ENCODE measurements at regions not wholly inside any gene's neighbourhood (a gene's known extent, or its start where the extent isn't known, plus 50 kb on each side); places are given as distances from the start of the nearest gene placed in this dataset.

DNA sequence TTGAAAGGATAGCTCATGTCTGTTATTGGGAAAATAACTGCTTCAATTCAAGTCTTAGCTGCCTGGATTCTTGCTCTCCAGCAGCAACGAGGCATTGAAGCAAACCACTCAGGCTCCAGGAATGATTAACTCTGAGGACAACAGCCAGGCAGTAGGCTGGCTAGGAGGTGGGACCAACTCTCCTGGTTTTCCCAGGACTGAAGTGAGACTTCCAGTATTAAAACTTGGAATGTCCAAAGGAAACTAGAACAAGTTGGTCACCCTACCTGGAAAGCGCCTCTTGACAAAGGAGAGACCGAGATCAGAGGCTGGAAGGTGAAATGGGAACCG is 100.7 kb downstream of the SALL1 start:
- DNase-seq (ENCODE audit: low read depth) = no peak
- TF ChIP-seq, protein P1, sequence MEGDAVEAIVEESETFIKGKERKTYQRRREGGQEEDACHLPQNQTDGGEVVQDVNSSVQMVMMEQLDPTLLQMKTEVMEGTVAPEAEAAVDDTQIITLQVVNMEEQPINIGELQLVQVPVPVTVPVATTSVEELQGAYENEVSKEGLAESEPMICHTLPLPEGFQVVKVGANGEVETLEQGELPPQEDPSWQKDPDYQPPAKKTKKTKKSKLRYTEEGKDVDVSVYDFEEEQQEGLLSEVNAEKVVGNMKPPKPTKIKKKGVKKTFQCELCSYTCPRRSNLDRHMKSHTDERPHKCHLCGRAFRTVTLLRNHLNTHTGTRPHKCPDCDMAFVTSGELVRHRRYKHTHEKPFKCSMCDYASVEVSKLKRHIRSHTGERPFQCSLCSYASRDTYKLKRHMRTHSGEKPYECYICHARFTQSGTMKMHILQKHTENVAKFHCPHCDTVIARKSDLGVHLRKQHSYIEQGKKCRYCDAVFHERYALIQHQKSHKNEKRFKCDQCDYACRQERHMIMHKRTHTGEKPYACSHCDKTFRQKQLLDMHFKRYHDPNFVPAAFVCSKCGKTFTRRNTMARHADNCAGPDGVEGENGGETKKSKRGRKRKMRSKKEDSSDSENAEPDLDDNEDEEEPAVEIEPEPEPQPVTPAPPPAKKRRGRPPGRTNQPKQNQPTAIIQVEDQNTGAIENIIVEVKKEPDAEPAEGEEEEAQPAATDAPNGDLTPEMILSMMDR (IDR thresholded peaks at IDR 0.05; ENCODE audit: insufficient read depth, low read depth, low read length, missing control alignments) = no peak
- H3K4me3 ChIP-seq (ENCODE audit: low read depth, low read length) = no peak overlapping the region

DNA sequence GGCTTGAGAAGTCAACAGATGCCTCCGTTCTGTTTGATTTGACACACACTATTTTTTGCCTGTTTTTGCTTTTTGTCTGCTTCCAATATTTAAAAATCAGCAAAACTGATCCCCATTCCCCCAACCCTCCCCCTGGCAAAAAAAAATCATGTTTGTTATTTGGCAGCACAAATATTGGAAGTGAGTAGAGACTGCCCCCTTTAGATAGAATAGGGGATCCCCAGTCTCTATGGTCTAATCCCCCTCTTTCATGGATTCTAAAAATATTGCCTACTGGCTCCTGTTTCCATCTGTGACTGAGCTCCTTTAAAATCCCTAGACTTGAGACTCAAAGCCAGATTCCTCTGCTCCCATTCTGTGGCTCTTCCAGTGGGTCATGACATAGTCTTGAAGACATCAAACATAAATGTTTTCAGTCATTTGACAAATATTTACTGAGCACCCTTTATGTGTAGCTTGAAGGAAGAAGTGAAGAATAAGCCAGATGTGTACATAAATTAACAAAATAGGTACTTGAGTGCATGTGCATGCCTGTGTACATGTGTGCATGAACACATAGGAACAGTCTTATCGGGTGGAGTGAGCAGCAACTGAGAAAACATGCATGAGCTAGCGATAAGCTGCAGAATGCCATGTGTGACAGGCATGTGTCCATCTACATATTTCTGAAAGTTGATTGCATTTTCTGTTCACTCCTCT is 101.2 kb downstream of the SALL1 start:
- no peak overlapping the region for H3K4me3 ChIP-seq (ENCODE audit: low read depth, low read length)
- TF ChIP-seq, protein P1 (IDR thresholded peaks at IDR 0.05; ENCODE audit: insufficient read depth, low read depth, low read length, missing control alignments) = no peak
- DNase-seq (ENCODE audit: low read depth) = no peak

DNA sequence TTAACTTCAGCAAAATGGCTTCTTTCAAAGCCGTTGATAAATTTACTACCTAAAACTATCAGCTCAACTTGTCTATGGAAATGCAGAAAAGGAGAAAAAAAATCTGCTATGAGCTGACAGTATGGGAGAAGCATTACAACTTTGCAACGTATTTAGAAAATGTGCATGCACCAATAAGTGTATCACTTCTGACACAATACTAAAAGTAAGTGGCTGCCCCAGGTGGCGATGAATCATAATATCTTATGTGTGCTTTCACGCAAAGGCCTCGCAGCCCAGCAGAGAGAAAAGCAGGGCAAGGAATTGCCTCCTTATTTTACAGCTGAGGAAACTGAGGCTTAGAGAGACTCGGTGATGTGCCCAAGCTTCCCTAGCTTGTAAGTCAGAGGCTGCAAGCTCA is 101.8 kb downstream of the SALL1 start:
- no peak for DNase-seq (ENCODE audit: low read depth)
- no peak overlapping the region for H3K4me3 ChIP-seq (ENCODE audit: low read depth, low read length)
- TF ChIP-seq, protein P1 (IDR thresholded peaks at IDR 0.05; ENCODE audit: insufficient read depth, low read depth, low read length, missing control alignments) = no peak

DNA sequence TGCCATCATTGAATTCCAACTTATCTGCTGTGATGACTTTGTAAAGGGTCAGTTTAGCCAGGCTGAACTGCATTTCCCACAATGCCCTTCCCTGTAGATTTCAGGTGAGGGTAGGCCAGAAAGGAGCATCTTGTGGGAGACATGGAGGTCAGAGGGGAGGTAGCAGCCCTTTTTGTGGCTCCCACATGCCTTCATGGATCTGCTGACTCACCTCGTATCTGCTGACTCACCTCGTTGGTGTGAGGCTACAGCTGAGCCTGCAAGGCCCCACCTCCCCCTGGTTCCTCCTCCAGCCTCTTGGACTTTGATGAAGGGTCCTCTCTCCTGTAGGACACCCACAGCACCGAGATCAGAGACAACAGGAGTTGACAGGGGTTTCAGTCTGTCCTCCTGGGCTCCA is 102.5 kb downstream of the SALL1 start:
- TF ChIP-seq, protein P1 (IDR thresholded peaks at IDR 0.05; ENCODE audit: insufficient read depth, low read depth, low read length, missing control alignments) = no peak
- no peak overlapping the region for H3K4me3 ChIP-seq (ENCODE audit: low read depth, low read length)
- no peak for DNase-seq (ENCODE audit: low read depth)

DNA sequence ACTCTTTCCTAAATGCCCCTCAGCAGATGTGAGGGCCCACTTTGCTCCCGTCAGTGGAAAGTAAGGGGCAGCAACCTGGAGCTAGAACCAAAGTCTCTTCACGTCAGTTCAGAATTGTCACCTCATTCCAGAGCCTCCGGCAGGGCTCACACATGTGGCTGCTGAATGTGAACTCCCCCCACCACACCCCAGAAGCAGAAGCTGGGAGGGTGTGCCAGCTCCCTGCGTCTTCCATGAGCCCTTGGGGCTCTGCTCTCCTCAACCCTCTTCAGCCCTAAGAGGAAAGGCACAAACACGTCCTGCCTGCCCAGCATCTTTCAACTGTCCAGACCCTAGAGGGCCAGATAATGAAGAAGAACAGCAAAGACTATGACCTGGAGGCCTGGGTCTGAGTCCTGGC is 105.3 kb downstream of the SALL1 start:
- TF ChIP-seq, protein P1 (IDR thresholded peaks at IDR 0.05; ENCODE audit: insufficient read depth, low read depth, low read length, missing control alignments) = no peak
- H3K4me3 ChIP-seq (ENCODE audit: low read depth, low read length) = no peak overlapping the region
- DNase-seq (ENCODE audit: low read depth) = no peak

- H3K4me3 ChIP-seq (ENCODE audit: low read depth, low read length) = no peak overlapping the region
- DNase-seq (ENCODE audit: low read depth) = no peak
- TF ChIP-seq, protein P1 (IDR thresholded peaks at IDR 0.05; ENCODE audit: insufficient read depth, low read depth, low read length, missing control alignments) = no peak
Measured at GRCh38 chr16:51045186-51045585, 105.9 kb downstream of the SALL1 start.

- TF ChIP-seq, protein P1 (IDR thresholded peaks at IDR 0.05; ENCODE audit: insufficient read depth, low read depth, low read length, missing control alignments) = no peak
- no peak for DNase-seq (ENCODE audit: low read depth)
- H3K4me3 ChIP-seq (ENCODE audit: low read depth, low read length) = no peak overlapping the region
Measured at GRCh38 chr16:51041546-51041945, 109.5 kb downstream of the SALL1 start.
